T-helper 1 cell treated with Interleukin-12 subunit alpha and Interleukin-12 subunit beta and Interleukin-4 antibody, amounts not matched to agents 30 μg/mL and 1 μg/mL, for 36 hours (primary cell): ENCODE measurements at regions not wholly inside any gene's neighbourhood (a gene's known extent, or its start where the extent isn't known, plus 50 kb on each side); places are given as distances from the start of the nearest gene placed in this dataset.
"Not testable (repeated sequence)": the region's sequence is repeated elsewhere in the genome, so short reads cannot be mapped to it uniquely, and the experiment has no call there.

Source experiments
- H3K27ac Mint-ChIP-seq: one replicate; pipeline ENCODE4 v1.8.0; 2021; ENCODE audit warnings: mild to moderate bottlenecking, mixed read lengths
- H3K27me3 Mint-ChIP-seq: one replicate; pipeline ENCODE4 v1.8.0; 2021; ENCODE audit warnings: low read depth, mixed read lengths
- H3K36me3 Mint-ChIP-seq: one replicate; pipeline ENCODE4 v1.8.0; 2021; ENCODE audit warnings: low read depth, mixed read lengths
- H3K4me1 Mint-ChIP-seq: one replicate; pipeline ENCODE4 v1.8.0; 2021; ENCODE audit warnings: low read depth, mixed read lengths
- H3K4me3 Mint-ChIP-seq: one replicate; pipeline ENCODE4 v1.8.0; 2021; ENCODE audit warnings: mild to moderate bottlenecking, moderate library complexity, mixed read lengths
- H3K9me3 Mint-ChIP-seq: one replicate; pipeline ENCODE4 v1.8.0; 2021; ENCODE audit warnings: mixed read lengths

- no peak overlapping the region for H3K27ac Mint-ChIP-seq
- H3K36me3 Mint-ChIP-seq: no peaks in the 10 kb centered on the region
- no peaks in the 10 kb centered on the region for H3K9me3 Mint-ChIP-seq
- H3K4me1 Mint-ChIP-seq: no peaks in the 10 kb centered on the region
- H3K4me3 Mint-ChIP-seq: no peak overlapping the region
- H3K27me3 Mint-ChIP-seq: no peaks in the 10 kb centered on the region
Observed at GRCh38 chr4:159669094-159669493, 566.2 kb downstream of the RAPGEF2 start.

- no peak overlapping the region for H3K4me3 Mint-ChIP-seq
- no peaks in the 10 kb centered on the region for H3K4me1 Mint-ChIP-seq
- H3K36me3 Mint-ChIP-seq: no peaks in the 10 kb centered on the region
- H3K9me3 Mint-ChIP-seq: no peaks in the 10 kb centered on the region
- H3K27ac Mint-ChIP-seq: no peak overlapping the region
- no peaks in the 10 kb centered on the region for H3K27me3 Mint-ChIP-seq
Observed at GRCh38 chr4:159673221-159673620, 570.3 kb downstream of the RAPGEF2 start.

GRCh38 chr4:159674241-159674640 is 571.4 kb downstream of the RAPGEF2 start:
- Mint-ChIP-seq H3K36me3 (no peaks in the 10 kb centered on the region), H3K27me3 (no peaks in the 10 kb centered on the region), H3K9me3 (no peaks in the 10 kb centered on the region), H3K4me3 (no peak overlapping the region), H3K27ac (no peak overlapping the region), H3K4me1 (no peaks in the 10 kb centered on the region)

GRCh38 chr4:159677521-159677920 is 574.6 kb downstream of the RAPGEF2 start:
- no peak overlapping the region for H3K27ac Mint-ChIP-seq
- H3K4me3 Mint-ChIP-seq: no peak overlapping the region
- no peaks in the 10 kb centered on the region for H3K27me3 Mint-ChIP-seq
- H3K36me3 Mint-ChIP-seq: no peaks in the 10 kb centered on the region
- no peaks in the 10 kb centered on the region for H3K9me3 Mint-ChIP-seq
- H3K4me1 Mint-ChIP-seq: no peaks in the 10 kb centered on the region

GRCh38 chr4:159682996-159683395 is 580.1 kb downstream of the RAPGEF2 start:
- Mint-ChIP-seq H3K36me3 (no peaks in the 10 kb centered on the region), H3K27me3 (no peaks in the 10 kb centered on the region), H3K4me1 (no peaks in the 10 kb centered on the region), H3K4me3 (no peak overlapping the region), H3K27ac (no peak overlapping the region), H3K9me3 (peaks cover 6% of the 10 kb centered on the region)

GRCh38 chr4:159684061-159684460 is 581.2 kb downstream of the RAPGEF2 start:
- Mint-ChIP-seq H3K27ac (no peak overlapping the region), H3K4me1 (no peaks in the 10 kb centered on the region)

GRCh38 chr4:159685340-159686092 is 582.6 kb downstream of the RAPGEF2 start:
- Mint-ChIP-seq H3K27ac (no peak overlapping the region), H3K9me3 (peaks cover 12% of the 10 kb centered on the region), H3K27me3 (no peaks in the 10 kb centered on the region), H3K4me3 (no peak overlapping the region), H3K4me1 (no peaks in the 10 kb centered on the region), H3K36me3 (no peaks in the 10 kb centered on the region)

More at GRCh38 chr4:159684061-159684460, 581.2 kb downstream of the RAPGEF2 start:
- Mint-ChIP-seq H3K36me3 (no peaks in the 10 kb centered on the region), H3K27me3 (no peaks in the 10 kb centered on the region), H3K9me3 (peaks cover 10% of the 10 kb centered on the region), H3K4me3 (no peak overlapping the region)

- Mint-ChIP-seq H3K4me3 (no peak overlapping the region), H3K9me3 (peaks cover 23% of the 10 kb centered on the region), H3K27ac (no peak overlapping the region), H3K36me3 (no peaks in the 10 kb centered on the region), H3K27me3 (no peaks in the 10 kb centered on the region), H3K4me1 (no peaks in the 10 kb centered on the region)
Observed at GRCh38 chr4:159689526-159689925, 586.6 kb downstream of the RAPGEF2 start.

GRCh38 chr4:159697322-159698283 is 594.7 kb downstream of the RAPGEF2 start:
- Mint-ChIP-seq H3K9me3 (no peaks in the 10 kb centered on the region), H3K4me3 (no peak overlapping the region), H3K4me1 (no peaks in the 10 kb centered on the region), H3K27me3 (no peaks in the 10 kb centered on the region), H3K27ac (no peak overlapping the region), H3K36me3 (no peaks in the 10 kb centered on the region)

GRCh38 chr4:159698336-159698735 is 595.5 kb downstream of the RAPGEF2 start:
- Mint-ChIP-seq H3K9me3 (no peaks in the 10 kb centered on the region), H3K27ac (no peak overlapping the region), H3K4me3 (no peak overlapping the region), H3K4me1 (no peaks in the 10 kb centered on the region), H3K36me3 (no peaks in the 10 kb centered on the region), H3K27me3 (no peaks in the 10 kb centered on the region)

- H3K4me1 Mint-ChIP-seq: no peaks in the 10 kb centered on the region
- no peaks in the 10 kb centered on the region for H3K36me3 Mint-ChIP-seq
- no peak overlapping the region for H3K27ac Mint-ChIP-seq
- H3K27me3 Mint-ChIP-seq: no peaks in the 10 kb centered on the region
- no peaks in the 10 kb centered on the region for H3K9me3 Mint-ChIP-seq
- no peak overlapping the region for H3K4me3 Mint-ChIP-seq
Observed at GRCh38 chr4:159702200-159702599, 599.3 kb downstream of the RAPGEF2 start.

- no peak overlapping the region for H3K4me3 Mint-ChIP-seq
- H3K36me3 Mint-ChIP-seq: no peaks in the 10 kb centered on the region
- no peaks in the 10 kb centered on the region for H3K27me3 Mint-ChIP-seq
- peaks cover 5% of the 10 kb centered on the region for H3K9me3 Mint-ChIP-seq
- no peak overlapping the region for H3K27ac Mint-ChIP-seq
- no peaks in the 10 kb centered on the region for H3K4me1 Mint-ChIP-seq
Observed at GRCh38 chr4:159705334-159705733, 602.5 kb downstream of the RAPGEF2 start.

GRCh38 chr4:159706704-159707103 is 603.8 kb downstream of the RAPGEF2 start:
- Mint-ChIP-seq H3K27me3 (no peaks in the 10 kb centered on the region), H3K9me3 (peaks cover 5% of the 10 kb centered on the region), H3K4me3 (no peak overlapping the region), H3K27ac (no peak overlapping the region), H3K4me1 (no peaks in the 10 kb centered on the region), H3K36me3 (no peaks in the 10 kb centered on the region)

- H3K4me1 Mint-ChIP-seq, H3K36me3 Mint-ChIP-seq, H3K27me3 Mint-ChIP-seq, H3K27ac Mint-ChIP-seq, H3K9me3 Mint-ChIP-seq, H3K4me3 Mint-ChIP-seq: not testable (repeated sequence)
Observed at GRCh38 chr4:159715180-159715579, 612.3 kb downstream of the RAPGEF2 start.

GRCh38 chr4:159719531-159719930 is 616.7 kb downstream of the RAPGEF2 start:
- peaks cover 6% of the 10 kb centered on the region for H3K9me3 Mint-ChIP-seq
- H3K4me3 Mint-ChIP-seq: no peak overlapping the region
- no peaks in the 10 kb centered on the region for H3K4me1 Mint-ChIP-seq
- no peaks in the 10 kb centered on the region for H3K27me3 Mint-ChIP-seq
- no peaks in the 10 kb centered on the region for H3K36me3 Mint-ChIP-seq
- H3K27ac Mint-ChIP-seq: no peak overlapping the region
